ENCODE measurements at regions not wholly inside any gene's neighbourhood (a gene's known extent, or its start where the extent isn't known, plus 50 kb on each side); places are given as distances from the start of the nearest gene placed in this dataset.
"Not testable (repeated sequence)": the region's sequence is repeated elsewhere in the genome, so short reads cannot be mapped to it uniquely, and the experiment has no call there.

DNA sequence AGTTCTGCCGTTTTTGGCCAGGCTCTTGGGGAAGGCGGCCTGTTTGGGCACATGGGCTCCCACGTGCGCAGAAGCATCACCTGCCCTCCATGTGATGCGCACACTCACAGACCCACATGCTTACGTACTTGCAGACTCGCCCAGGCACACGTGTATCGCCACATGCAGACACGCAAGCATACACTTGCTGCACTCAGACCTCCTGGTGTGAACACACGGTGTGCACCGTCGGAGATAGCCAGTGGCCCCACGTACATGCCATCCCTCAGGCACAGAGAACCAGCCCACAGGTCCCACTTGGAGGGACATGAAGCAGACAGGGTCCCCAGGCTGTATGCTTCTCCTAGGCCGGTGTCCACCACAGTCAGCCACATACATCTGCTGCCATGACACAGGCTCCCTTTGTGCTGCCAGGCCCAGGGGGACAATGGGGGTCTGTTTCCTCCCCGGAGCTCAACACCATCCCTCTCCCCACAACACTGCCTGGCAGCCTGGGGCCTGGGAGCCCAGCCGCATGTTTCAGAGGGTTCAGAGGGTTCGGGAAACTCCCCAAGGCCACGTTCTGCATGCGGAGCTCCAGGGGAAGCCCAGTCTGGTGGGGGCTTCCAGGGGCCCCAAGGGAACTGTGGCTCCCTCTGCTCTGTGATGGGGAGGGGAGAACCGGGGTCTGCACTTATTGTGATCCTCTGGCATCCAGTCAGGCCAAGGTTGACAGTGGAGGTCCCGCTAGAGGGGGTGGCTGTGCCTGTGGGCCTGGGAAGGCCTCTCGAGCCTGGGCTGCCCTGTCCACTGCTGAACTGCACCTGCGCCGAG is 208.1 kb upstream of the HAAO start:
- TF ChIP-seq, protein P1, sequence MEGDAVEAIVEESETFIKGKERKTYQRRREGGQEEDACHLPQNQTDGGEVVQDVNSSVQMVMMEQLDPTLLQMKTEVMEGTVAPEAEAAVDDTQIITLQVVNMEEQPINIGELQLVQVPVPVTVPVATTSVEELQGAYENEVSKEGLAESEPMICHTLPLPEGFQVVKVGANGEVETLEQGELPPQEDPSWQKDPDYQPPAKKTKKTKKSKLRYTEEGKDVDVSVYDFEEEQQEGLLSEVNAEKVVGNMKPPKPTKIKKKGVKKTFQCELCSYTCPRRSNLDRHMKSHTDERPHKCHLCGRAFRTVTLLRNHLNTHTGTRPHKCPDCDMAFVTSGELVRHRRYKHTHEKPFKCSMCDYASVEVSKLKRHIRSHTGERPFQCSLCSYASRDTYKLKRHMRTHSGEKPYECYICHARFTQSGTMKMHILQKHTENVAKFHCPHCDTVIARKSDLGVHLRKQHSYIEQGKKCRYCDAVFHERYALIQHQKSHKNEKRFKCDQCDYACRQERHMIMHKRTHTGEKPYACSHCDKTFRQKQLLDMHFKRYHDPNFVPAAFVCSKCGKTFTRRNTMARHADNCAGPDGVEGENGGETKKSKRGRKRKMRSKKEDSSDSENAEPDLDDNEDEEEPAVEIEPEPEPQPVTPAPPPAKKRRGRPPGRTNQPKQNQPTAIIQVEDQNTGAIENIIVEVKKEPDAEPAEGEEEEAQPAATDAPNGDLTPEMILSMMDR (IDR thresholded peaks at IDR 0.05; ENCODE audit: borderline replicate concordance, insufficient read depth, low read depth, low read length) = no peak
- no peak overlapping the region for H3K4me3 ChIP-seq (ENCODE audit: low read depth, low read length)

DNA sequence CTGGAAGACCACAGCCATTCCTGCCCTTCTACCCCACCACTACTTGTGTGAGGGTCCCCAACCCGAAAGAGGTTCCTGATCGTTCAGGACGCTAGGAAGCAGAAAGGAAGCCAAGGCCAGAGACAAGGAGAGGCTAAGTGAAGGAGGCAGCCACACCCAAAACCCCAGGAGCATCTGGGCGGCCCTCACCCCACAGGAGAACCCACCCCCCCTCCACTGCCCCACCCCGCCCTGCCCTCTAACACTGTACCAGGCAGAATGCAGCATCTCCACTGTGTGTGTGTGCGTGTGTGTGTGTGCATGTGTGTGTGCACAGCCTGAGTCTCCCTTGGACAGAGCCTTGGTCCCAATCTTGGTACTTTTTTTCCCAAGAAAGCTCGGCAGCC is 207.5 kb upstream of the HAAO start:
- TF ChIP-seq, protein P1 (IDR thresholded peaks at IDR 0.05; ENCODE audit: borderline replicate concordance, insufficient read depth, low read depth, low read length) = no peak
- H3K4me3 ChIP-seq (ENCODE audit: low read depth, low read length) = no peak overlapping the region

DNA sequence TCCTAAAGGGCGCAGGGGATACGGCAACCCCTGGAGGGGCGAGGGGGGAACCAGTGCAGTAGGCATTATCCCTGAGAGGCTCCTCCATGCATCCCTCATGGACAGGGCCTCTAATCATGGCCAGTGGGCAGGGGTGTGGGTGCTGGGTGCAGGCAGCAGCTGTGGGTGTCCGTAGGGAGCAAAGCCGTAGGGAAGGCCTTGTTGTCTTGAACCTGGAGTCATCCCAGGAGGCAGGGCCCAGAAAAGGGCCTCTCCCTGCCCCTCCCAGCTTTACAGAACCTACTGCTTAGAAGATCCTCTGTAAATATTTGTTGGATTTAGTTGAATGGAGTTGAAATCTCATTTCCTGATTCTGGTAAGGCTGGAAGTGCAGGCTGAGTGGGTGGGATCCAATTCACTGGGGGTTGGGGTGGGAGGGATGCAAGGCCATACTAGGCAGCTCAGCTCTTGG is 207.0 kb upstream of the HAAO start:
- H3K4me3 ChIP-seq (ENCODE audit: low read depth, low read length) = no peak overlapping the region
- TF ChIP-seq, protein P1 (IDR thresholded peaks at IDR 0.05; ENCODE audit: borderline replicate concordance, insufficient read depth, low read depth, low read length) = no peak

DNA sequence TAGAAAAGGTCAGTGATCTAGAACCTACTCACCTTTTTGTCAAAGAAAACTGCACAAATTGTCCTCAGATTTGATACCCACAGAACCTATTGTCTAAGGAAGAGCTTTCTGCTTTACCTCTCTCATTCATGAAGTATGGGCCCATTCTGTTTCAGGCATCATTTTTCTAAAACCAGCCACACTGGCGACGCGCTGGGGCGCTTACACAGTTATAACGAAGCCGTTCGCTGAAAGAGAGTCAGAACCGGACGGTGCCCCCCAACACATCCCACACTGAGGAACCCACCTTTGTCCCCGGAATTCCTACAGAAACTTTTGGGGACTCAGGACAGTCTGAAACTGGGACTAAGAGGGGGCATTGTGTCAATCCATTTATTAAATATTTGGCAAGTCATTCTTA is 206.3 kb upstream of the HAAO start:
- TF ChIP-seq, protein P1 (IDR thresholded peaks at IDR 0.05; ENCODE audit: borderline replicate concordance, insufficient read depth, low read depth, low read length) = no peak
- no peak overlapping the region for H3K4me3 ChIP-seq (ENCODE audit: low read depth, low read length)

DNA sequence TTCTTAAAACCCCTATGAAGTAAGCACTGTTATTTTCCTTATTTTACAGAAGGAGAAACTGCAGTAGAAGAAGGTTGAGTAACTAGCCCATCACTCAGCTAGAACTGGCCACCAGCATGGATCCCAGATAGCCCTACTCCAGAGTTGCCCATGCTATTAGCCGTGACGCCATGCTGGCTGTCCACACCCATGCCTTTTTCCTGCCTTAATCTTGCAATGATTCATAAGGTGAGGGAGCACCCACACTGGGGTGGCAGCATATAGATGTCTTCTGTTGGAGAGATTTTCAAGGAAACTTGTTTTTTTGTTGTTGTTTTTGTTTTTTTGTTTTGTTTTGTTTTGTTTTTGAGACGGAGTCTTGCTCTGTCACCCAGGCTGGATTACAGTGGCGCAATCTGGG is 204.1 kb upstream of the HAAO start:
- no peak overlapping the region for H3K4me3 ChIP-seq (ENCODE audit: low read depth, low read length)
- TF ChIP-seq, protein P1 (IDR thresholded peaks at IDR 0.05; ENCODE audit: borderline replicate concordance, insufficient read depth, low read depth, low read length) = no peak

DNA sequence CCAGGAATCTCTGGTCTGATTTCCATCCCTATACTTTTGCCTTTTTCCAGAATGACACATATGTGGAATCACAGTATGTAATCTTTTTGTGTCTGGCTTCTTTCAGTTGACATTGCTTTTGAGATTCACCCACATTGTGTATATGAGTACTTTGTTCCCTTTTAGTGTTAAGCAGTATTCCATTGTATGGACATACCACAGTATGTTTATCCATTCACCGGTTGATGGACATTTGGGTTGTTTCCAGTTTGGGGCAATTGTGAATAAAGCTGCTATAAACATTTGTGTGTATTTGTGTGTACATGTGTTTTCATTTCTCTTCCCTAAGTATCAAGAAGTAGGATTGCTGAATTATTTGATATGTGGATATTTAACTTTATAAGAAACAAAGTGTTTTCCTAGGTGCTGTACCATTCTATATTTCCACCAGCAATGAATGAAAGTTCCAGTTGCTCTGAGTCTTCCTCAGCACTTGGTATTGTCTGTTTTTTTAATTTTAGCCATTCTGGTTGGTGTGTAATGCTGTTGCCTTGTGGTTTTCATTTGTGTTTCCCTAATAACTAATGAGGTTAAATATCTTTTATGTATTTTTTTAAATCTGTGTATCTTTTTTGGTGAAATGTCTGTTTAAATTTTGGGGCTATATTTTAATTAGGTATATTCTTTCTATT is 203.5 kb upstream of the HAAO start:
- TF ChIP-seq, protein P1 (IDR thresholded peaks at IDR 0.05; ENCODE audit: borderline replicate concordance, insufficient read depth, low read depth, low read length) = no peak
- H3K4me3 ChIP-seq (ENCODE audit: low read depth, low read length) = no peak overlapping the region

DNA sequence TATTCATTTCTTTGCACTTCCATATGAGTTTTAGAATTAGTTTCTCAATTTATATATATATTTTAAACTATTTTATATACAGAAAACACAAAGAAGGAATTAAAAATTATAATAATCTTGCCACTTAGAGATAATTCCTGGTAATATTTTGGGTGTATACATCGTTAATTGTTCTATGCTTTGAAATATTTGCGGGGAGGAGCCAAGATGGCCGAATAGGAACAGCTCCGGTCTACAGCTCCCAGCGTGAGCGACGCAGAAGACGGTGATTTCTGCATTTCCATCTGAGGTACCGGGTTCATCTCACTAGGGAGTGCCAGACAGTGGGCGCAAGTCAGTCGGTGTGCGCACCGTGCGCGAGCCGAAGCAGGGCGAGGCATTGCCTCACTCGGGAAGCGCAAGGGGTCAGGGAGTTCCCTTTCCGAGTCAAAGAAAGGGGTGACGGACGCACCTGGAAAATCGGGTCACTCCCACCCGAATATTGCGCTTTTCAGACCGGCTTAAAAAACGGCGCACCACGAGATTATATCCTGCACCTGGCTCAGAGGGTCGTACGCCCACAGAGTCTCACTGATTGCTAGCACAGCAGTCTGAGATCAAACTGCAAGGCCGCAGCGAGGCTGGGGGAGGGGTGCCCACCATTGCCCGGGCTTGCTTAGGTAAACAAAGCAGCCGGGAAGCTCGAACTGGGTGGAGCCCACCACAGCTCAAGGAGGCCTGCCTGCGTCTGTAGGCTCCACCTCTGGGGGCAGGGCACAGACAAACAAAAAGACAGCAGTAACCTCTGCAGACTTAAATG is 197.1 kb upstream of the HAAO start:
- H3K4me3 ChIP-seq (ENCODE audit: low read depth, low read length) = not testable (repeated sequence)

DNA sequence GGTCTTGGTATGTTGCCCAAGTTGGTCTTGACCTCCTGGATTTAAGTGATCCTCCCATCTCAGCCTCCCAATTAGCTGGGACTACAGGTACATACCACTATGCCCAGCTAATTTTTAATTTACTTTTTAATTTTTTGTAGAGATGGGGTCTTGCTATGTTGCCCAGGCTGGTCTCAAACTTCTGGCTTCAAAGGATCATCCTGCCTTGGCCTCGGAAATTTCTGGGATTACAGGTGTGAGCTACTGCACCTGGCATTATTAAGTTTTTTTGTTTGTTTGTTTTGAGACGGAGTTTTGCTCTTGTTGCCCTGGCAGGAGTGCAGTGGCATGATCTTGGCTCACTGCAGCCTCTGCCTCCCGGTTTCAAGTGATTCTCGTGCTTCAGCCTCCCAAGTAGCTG is 195.7 kb upstream of the HAAO start:
- not testable (repeated sequence) for H3K4me3 ChIP-seq (ENCODE audit: low read depth, low read length)

All from GM12875 (cell line).